ENCODE measurements at regions not wholly inside any gene's neighbourhood (a gene's known extent, or its start where the extent isn't known, plus 50 kb on each side); places are given as distances from the start of the nearest gene placed in this dataset.

- H3K4me1 ChIP-seq (ENCODE audit: control insufficient read depth, low read length), result no peaks in the 10 kb centered on the region
- H3K9me3 ChIP-seq (ENCODE audit: control insufficient read depth, insufficient read depth, low read length), result peaks cover 2% of the 10 kb centered on the region; the same call in 1 of the 2 replicates
- H4K20me1 ChIP-seq (ENCODE audit: control insufficient read depth, insufficient read depth, low read depth, low read length), result no peaks in the 10 kb centered on the region
- no peak overlapping the region for H3K4me2 ChIP-seq (ENCODE audit: low read length)
- H3F3A ChIP-seq (ENCODE audit: control insufficient read depth, insufficient read depth), result no peaks in the 10 kb centered on the region
- no peaks in the 10 kb centered on the region for H3K36me3 ChIP-seq (ENCODE audit: control insufficient read depth, low read length)
- H3K9me2 ChIP-seq (replicated peaks; ENCODE audit: control insufficient read depth, low read length), result no peaks in the 10 kb centered on the region
- TF ChIP-seq EZH2phosphoT487 (IDR thresholded peaks at IDR 0.05; ENCODE audit: borderline replicate concordance, low read length) (no peak), CTCF (IDR thresholded peaks at IDR 0.05; ENCODE audit: low read depth, low read length, poor library complexity, severe bottlenecking) (no peak)
- no peaks in the 10 kb centered on the region for H3K79me2 ChIP-seq (ENCODE audit: control insufficient read depth, low read length)
- no peak overlapping the region for H3K4me3 ChIP-seq (ENCODE audit: low read length)
- H3K27me3 ChIP-seq (ENCODE audit: control insufficient read depth, low read length), result no peaks in the 10 kb centered on the region
- no peak overlapping the region for H3K27ac ChIP-seq (ENCODE audit: low read depth, low read length)
Observed at GRCh38 chr13:74258961-74259360, 124.8 kb upstream of the KLF12 start.

DNA sequence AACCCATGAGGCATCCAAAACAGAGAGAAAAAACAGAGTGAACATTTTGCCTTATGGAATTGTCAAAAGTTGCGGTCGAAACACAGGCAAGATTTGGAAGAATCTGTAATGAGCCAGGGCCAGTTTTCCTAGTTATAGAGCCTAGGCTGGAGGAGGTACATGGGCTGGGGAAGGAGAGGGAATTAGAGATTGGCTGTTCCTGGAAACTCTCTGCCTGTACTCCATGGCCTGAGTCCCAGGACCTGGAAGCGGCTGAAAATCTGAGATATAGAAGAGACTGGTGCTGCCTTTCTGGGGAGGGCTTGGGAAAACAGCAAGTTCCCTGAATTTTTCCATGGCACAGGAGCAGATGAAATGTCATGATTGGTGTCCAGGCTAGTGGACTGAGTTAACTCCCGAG, 122.8 kb upstream of the KLF12 start:
- H3K4me1 ChIP-seq (ENCODE audit: control insufficient read depth, low read length), result no peaks in the 10 kb centered on the region
- H3K9me2 ChIP-seq (replicated peaks; ENCODE audit: control insufficient read depth, low read length), result no peaks in the 10 kb centered on the region
- no peak overlapping the region for H3K4me2 ChIP-seq (ENCODE audit: low read length)
- H3F3A ChIP-seq (ENCODE audit: control insufficient read depth, insufficient read depth), result no peaks in the 10 kb centered on the region
- H3K27ac ChIP-seq (ENCODE audit: low read depth, low read length), result no peak overlapping the region
- H3K79me2 ChIP-seq (ENCODE audit: control insufficient read depth, low read length), result no peaks in the 10 kb centered on the region
- H4K20me1 ChIP-seq (ENCODE audit: control insufficient read depth, insufficient read depth, low read depth, low read length), result no peaks in the 10 kb centered on the region
- H3K4me3 ChIP-seq (ENCODE audit: low read length), result no peak overlapping the region
- TF ChIP-seq CTCF (IDR thresholded peaks at IDR 0.05; ENCODE audit: low read depth, low read length, poor library complexity, severe bottlenecking) (no peak), EZH2phosphoT487 (IDR thresholded peaks at IDR 0.05; ENCODE audit: borderline replicate concordance, low read length) (no peak)
- no peaks in the 10 kb centered on the region for H3K9me3 ChIP-seq (ENCODE audit: control insufficient read depth, insufficient read depth, low read length)
- no peaks in the 10 kb centered on the region for H3K27me3 ChIP-seq (ENCODE audit: control insufficient read depth, low read length)
- H3K36me3 ChIP-seq (ENCODE audit: control insufficient read depth, low read length), result no peaks in the 10 kb centered on the region

DNA sequence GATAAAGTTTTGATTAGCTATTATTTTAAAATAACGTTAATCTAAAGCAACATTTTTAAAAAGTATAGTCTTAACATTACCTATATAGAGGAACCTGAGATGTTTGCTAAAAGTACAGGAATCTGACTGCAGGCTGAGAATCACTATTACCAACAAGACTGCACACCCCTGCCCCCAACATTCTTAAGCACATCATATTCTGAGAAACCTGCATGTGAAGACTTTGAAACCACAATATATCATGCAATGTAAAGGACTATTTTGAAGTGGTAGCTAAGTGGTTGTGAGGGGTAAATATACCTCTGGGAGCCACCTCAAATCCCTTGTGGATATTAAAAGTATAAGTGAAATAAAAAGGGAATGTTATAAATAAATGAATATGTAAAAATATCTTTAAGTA, 119.0 kb upstream of the KLF12 start:
- Histone ChIP-seq H3K9me3 (ENCODE audit: control insufficient read depth, insufficient read depth, low read length) (no peaks in the 10 kb centered on the region), H3K36me3 (ENCODE audit: control insufficient read depth, low read length) (no peaks in the 10 kb centered on the region), H3F3A (ENCODE audit: control insufficient read depth, insufficient read depth) (no peaks in the 10 kb centered on the region), H3K4me1 (ENCODE audit: control insufficient read depth, low read length) (no peaks in the 10 kb centered on the region), H3K4me3 (ENCODE audit: low read length) (no peak overlapping the region), H3K79me2 (ENCODE audit: control insufficient read depth, low read length) (no peaks in the 10 kb centered on the region), H3K27me3 (ENCODE audit: control insufficient read depth, low read length) (no peaks in the 10 kb centered on the region), H3K9me2 (replicated peaks; ENCODE audit: control insufficient read depth, low read length) (no peaks in the 10 kb centered on the region), H3K4me2 (ENCODE audit: low read length) (no peak overlapping the region), H4K20me1 (ENCODE audit: control insufficient read depth, insufficient read depth, low read depth, low read length) (no peaks in the 10 kb centered on the region), H3K27ac (ENCODE audit: low read depth, low read length) (no peak overlapping the region)
- TF ChIP-seq EZH2phosphoT487 (IDR thresholded peaks at IDR 0.05; ENCODE audit: borderline replicate concordance, low read length) (no peak), CTCF (IDR thresholded peaks at IDR 0.05; ENCODE audit: low read depth, low read length, poor library complexity, severe bottlenecking) (no peak)
